ENCODE measurements at regions not wholly inside any gene's neighbourhood (a gene's known extent, or its start where the extent isn't known, plus 50 kb on each side); places are given as distances from the start of the nearest gene placed in this dataset.

GRCh38 chr2:167692191-167692590 is 555.2 kb downstream of the STK39 start:
- no peak overlapping the region for H3K4me3 ChIP-seq (ENCODE audit: low read depth in 2 of 2, low read length in 2 of 2)
- H3K27ac ChIP-seq (ENCODE audit: low read length): no peak overlapping the region
- CTCF ChIA-PET: no interaction called here
- POLR2A ChIA-PET: no interaction called here
- in situ Hi-C loops (cut with HindIII; ENCODE audit: low pct_unique_long_range_greater_than_20kb, low sequenced_read_pairs): no loop called here
- no peak for TF ChIP-seq CTCF (IDR thresholded peaks at IDR 0.05)
- no peak for TF ChIP-seq TCF7L2 (IDR thresholded peaks at IDR 0.05; ENCODE audit: low read depth, low read length)
- TF ChIP-seq REST (IDR thresholded peaks at IDR 0.05; ENCODE audit: insufficient read depth in 1 of 2, low read depth in 2 of 2, low read length in 1 of 2): no peak
- TF ChIP-seq POLR2AphosphoS5 (IDR thresholded peaks at IDR 0.05; ENCODE audit: low read depth, low read length): no peak
- no peak for TF ChIP-seq SIN3A (IDR thresholded peaks at IDR 0.05; ENCODE audit: borderline replicate concordance, insufficient read depth, low read depth, low read length)
- ATAC-seq (no peak), DNase-seq (ENCODE audit: low read depth, low spot score) (no peak)
- intact Hi-C loops (cut with micrococcal nuclease; ENCODE audit: unreplicated experiment): no loop called here
- H3K36me3 ChIP-seq (ENCODE audit: control insufficient read depth, insufficient read depth, low read length): no peaks in the 10 kb centered on the region
- no TSS peak for BruUV-seq (replicated peaks)
- no peaks in the 10 kb centered on the region for H3K27me3 ChIP-seq (ENCODE audit: control insufficient read depth, insufficient read depth, low read length)
- H3K4me1 ChIP-seq (ENCODE audit: control insufficient read depth, insufficient read depth, low read length): no peaks in the 10 kb centered on the region
- no peaks in the 10 kb centered on the region for H3K9me3 ChIP-seq (ENCODE audit: control insufficient read depth, insufficient read depth, low read depth, low read length)

GRCh38 chr2:167689444-167689843 is 558.0 kb downstream of the STK39 start:
- CTCF ChIA-PET: no interaction called here
- Histone ChIP-seq H3K27ac (ENCODE audit: low read length) (no peak overlapping the region), H3K4me3 (ENCODE audit: low read depth in 2 of 2, low read length in 2 of 2) (no peak overlapping the region), H3K27me3 (ENCODE audit: control insufficient read depth, insufficient read depth, low read length) (no peaks in the 10 kb centered on the region), H3K4me1 (ENCODE audit: control insufficient read depth, insufficient read depth, low read length) (no peaks in the 10 kb centered on the region), H3K9me3 (ENCODE audit: control insufficient read depth, insufficient read depth, low read depth, low read length) (no peaks in the 10 kb centered on the region; the same call in 1 of the 2 replicates), H3K36me3 (ENCODE audit: control insufficient read depth, insufficient read depth, low read length) (no peaks in the 10 kb centered on the region)
- TF ChIP-seq CTCF (IDR thresholded peaks at IDR 0.05): peak; percentile 12; the same call in 1 of the 2 replicates
- TF ChIP-seq POLR2AphosphoS5 (IDR thresholded peaks at IDR 0.05; ENCODE audit: low read depth, low read length): no peak
- ATAC-seq (no peak), DNase-seq (ENCODE audit: low read depth, low spot score) (no peak)
- BruUV-seq (replicated peaks): no TSS peak
- in situ Hi-C loops (cut with HindIII; ENCODE audit: low pct_unique_long_range_greater_than_20kb, low sequenced_read_pairs): no loop called here
- POLR2A ChIA-PET: no interaction called here
- intact Hi-C loops (cut with micrococcal nuclease; ENCODE audit: unreplicated experiment): no loop called here

GRCh38 chr2:167686691-167687090 is 560.7 kb downstream of the STK39 start:
- BruUV-seq (replicated peaks): no TSS peak
- no peak overlapping the region for H3K4me3 ChIP-seq (ENCODE audit: low read depth in 2 of 2, low read length in 2 of 2)
- ATAC-seq (no peak), DNase-seq (ENCODE audit: low read depth, low spot score) (no peak)
- no peaks in the 10 kb centered on the region for H3K36me3 ChIP-seq (ENCODE audit: control insufficient read depth, insufficient read depth, low read length)
- no peak for TF ChIP-seq POLR2AphosphoS5 (IDR thresholded peaks at IDR 0.05; ENCODE audit: low read depth, low read length)
- no peak for TF ChIP-seq SIN3A (IDR thresholded peaks at IDR 0.05; ENCODE audit: borderline replicate concordance, insufficient read depth, low read depth, low read length)
- TF ChIP-seq REST (IDR thresholded peaks at IDR 0.05; ENCODE audit: insufficient read depth in 1 of 2, low read depth in 2 of 2, low read length in 1 of 2): no peak
- TF ChIP-seq CTCF (IDR thresholded peaks at IDR 0.05): no peak
- TF ChIP-seq TCF7L2 (IDR thresholded peaks at IDR 0.05; ENCODE audit: low read depth, low read length): no peak
- no peaks in the 10 kb centered on the region for H3K27me3 ChIP-seq (ENCODE audit: control insufficient read depth, insufficient read depth, low read length)
- no peaks in the 10 kb centered on the region for H3K4me1 ChIP-seq (ENCODE audit: control insufficient read depth, insufficient read depth, low read length)
- ChIA-PET POLR2A (no interaction called here), CTCF (no interaction called here)
- H3K9me3 ChIP-seq (ENCODE audit: control insufficient read depth, insufficient read depth, low read depth, low read length): no peaks in the 10 kb centered on the region; the same call in 1 of the 2 replicates
- intact Hi-C loops (cut with micrococcal nuclease; ENCODE audit: unreplicated experiment) (no loop called here), in situ Hi-C loops (cut with HindIII; ENCODE audit: low pct_unique_long_range_greater_than_20kb, low sequenced_read_pairs) (no loop called here)
- H3K27ac ChIP-seq (ENCODE audit: low read length): no peak overlapping the region
